GM19452 (cell line): ENCODE measurements at regions not wholly inside any gene's neighbourhood (a gene's known extent, or its start where the extent isn't known, plus 50 kb on each side); places are given as distances from the start of the nearest gene placed in this dataset.
A peak's percentile ranks its signal among the peaks of the same experiment; 100 is the strongest.
"Not testable (repeated sequence)": the region's sequence is repeated elsewhere in the genome, so short reads cannot be mapped to it uniquely, and the experiment has no call there.

Experiments used
- ATAC-seq: cut with Tn5 transposase; IDR thresholded peaks from one replicate; pipeline ENCODE4 v1.9.1; 2021; ENCODE audit not compliant: unreplicated experiment

DNA sequence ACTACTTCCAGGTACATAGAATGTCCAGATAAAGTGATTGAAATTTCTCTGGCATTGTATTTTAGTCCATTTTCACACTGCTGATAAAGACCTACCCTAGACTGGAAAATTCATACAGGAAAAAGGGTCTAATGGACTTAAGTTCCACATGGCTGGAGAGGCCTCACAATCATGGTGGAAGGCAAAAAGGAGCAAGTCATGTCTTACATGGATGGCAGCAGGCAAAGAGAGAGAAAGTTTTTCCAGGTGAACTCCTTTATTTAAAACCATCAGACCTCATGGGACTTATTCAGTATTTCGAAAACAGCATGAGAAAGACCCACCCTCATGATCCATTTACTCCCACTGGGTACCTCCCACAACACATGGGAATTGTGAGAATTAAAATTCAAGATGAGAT, 1359.7 kb upstream of the RAG2 start:
- no peak for ATAC-seq

DNA sequence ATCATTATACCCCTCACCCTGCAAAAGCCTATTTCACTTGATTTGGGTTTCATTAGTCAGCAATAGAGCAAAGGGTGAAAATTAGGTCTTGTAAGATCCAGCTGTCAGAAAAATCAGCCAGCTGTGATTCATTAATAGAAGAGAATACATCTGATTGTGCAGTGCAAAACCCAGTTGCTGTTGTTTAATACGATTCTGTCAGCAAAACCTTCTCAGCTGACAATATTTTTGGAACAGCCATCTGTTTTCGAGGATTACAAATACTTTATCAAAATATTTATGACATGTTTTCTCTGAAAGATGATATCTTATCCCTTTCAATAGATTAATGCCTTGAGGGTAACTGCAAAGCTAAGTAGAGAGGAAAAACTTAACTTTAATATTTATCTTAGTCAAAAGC, 1354.0 kb upstream of the RAG2 start:
- no peak for ATAC-seq

DNA sequence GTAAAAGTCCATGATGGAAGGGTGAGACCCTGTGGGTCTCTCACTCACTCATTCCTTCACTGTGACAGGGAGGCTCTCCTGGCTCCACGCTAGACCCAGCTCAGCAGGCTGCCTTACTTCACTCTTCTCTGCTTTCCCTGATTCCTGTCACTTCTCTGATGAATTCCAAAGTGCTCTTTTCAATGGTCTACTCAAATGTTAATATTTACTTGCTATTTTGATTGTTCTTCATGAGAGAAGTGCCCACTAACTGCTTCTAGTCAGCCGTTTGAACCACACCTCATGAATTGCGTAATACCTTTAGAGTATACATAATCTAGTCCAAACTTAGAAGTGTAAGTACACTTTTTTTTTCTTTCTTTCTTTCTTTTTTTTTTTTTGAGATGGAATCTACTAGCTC, 1350.2 kb upstream of the RAG2 start:
- ATAC-seq: no peak

DNA sequence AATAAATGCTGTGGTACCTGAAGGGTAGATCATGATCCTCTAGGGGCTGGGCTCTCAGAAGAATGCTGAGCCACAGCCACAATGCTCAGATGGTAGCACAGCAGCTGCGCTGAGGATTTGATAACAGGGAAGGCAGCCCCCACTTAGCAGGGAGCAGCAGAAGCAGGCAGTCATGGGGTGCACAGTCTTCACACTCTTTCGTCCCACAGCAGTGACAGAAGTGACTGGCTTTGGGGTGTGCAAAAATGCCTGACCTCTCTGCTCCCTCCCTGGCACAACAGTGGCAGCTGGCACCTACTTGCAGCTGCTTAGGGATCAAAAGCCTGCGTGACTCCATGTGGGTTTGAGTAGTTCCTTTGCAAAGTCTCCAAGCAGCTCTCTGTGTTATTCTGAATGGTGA, 1349.8 kb upstream of the RAG2 start:
- ATAC-seq: no peak

DNA sequence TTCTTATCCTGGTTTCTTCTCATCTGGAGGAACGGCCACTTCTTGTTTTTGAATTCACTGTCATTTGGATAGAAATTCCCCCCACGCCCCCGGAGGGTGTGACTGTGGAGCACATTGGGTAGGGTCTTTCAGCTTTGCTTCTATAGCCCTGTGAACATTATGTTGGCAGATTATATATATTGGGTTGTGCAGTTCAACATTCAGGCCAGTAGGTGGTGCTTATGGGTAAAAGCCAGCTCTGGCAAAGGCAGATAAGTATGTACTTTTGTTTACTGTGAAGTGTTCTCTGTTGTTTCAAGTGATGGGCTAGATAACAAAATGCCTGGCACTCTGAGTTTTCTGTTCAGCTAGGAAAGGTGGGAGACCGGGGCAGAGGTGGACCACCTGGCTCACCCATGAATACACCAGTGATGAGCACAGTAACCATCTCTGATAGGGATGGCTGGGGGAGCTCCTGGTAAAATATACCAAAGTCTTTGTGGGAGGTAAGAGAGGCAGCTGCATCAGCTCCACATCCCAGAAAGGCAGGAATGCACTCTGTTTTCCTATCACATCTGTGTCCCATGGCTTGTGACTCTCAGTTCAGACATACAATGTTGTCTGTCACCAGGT, 1348.2 kb upstream of the RAG2 start:
- peak; percentile 56 for ATAC-seq

DNA sequence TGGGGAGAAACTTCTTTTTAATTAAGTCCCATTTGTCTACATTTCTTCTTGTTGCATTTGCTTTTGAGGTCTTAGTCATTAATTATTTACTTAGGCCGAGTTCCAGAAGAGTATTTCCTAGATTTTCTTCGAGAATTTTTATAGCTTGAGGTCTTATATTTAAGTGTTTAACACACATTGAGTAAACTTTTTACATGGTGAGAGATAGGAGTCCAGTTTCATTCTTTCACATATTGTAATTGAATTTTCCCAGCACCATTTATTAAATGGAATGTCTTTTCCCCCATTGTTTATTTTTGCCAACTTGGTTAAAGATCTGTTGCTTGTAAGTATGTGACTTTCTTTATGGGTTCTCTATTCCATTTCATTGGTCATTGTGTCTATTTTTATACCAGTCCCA, 1344.0 kb upstream of the RAG2 start:
- ATAC-seq: no peak

DNA sequence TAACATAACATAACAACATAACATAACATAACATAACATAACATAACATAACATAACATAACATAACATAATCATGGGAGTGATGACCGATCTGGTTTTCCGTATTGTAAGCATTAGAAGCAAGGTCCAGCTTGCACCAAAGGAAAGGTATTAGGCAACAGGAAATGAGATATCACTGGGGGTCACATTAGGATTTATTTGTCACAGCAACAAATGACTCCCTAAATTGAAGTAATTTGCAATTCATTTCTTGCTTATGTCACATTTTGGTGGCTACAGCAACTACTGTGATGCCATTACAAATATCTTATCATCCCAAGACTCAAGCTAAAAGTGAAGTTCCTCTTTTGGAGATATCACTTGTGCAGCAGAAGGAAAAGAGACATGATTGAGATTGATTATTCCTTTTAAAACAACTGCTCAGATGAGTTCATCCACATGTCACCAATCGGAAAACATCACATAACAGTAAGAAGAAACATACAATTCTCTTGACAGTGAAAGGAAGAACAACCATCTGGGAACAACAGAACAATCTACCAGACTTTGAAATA, 1331.1 kb upstream of the RAG2 start:
- ATAC-seq: no peak

DNA sequence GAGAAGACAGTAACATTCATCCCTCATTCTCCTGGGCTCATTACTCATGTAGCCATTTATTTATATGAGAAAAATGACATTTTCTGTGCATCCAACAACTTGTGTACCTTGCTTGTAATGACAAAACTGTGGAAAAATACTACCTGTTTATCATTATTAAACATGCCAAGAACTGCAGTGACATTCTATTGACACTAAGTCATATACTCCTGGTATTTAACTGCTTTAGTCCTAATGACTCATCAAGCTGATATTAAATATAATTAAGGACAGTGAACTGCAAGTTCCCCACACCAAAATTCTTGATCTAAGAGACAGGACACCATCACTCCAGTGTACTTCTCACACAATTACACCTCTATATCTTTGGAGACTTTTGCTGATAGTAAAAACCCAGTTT, 1328.7 kb upstream of the RAG2 start:
- ATAC-seq: no peak

DNA sequence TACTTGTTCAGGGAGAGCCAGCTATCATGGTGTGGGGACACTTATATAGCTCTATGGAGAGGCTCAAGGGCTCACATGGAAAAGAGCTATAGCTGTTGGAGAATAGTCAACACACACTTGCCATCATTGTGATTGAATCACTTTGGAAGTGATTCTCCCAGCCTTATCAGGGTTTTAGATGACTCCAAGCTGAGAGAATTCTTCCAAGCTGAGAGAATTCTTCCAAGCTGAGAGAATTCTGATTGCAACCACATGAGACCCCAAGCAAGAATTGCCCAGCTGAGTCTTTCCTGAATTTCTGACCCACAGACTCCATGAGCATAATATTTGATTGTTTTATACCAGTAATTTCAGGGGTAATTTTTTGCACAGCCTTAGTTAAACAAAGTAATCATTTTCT, 1318.3 kb upstream of the RAG2 start:
- ATAC-seq: no peak

DNA sequence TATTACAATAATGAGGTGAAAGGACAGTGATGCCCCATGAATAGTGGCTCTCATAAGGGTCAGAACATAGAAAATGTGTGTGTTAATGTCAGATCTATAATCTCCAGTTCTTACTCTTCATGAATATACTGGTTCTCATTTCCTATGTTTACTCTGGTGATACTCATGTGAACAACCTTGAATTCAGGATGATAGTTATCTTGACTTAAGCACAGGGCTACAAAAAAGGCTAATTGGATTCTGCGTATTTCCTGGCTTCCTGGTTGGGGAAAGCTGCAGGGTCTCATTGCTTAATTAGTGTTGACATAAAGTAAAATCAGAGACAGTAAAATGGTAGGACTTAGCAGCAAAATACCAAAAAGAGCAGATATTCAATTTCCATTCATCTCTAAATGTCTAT, 1316.8 kb upstream of the RAG2 start:
- no peak for ATAC-seq

DNA sequence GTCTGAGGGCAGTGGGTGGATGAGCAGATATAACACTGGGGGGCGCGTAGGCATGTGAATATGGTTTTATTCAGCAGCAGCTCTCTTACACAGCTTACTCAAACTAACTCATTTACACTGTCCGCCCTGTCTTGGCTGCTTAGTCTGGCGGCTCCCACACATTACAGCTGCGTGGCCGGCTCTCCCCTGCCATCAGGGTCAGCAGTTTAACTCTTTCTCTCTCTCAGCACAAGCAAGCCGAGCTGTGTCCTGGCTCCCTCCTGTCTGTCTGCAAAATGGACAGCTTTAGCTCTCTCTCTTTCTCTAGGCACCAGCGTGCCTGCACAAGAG, 1310.1 kb upstream of the RAG2 start:
- ATAC-seq: no peak

DNA sequence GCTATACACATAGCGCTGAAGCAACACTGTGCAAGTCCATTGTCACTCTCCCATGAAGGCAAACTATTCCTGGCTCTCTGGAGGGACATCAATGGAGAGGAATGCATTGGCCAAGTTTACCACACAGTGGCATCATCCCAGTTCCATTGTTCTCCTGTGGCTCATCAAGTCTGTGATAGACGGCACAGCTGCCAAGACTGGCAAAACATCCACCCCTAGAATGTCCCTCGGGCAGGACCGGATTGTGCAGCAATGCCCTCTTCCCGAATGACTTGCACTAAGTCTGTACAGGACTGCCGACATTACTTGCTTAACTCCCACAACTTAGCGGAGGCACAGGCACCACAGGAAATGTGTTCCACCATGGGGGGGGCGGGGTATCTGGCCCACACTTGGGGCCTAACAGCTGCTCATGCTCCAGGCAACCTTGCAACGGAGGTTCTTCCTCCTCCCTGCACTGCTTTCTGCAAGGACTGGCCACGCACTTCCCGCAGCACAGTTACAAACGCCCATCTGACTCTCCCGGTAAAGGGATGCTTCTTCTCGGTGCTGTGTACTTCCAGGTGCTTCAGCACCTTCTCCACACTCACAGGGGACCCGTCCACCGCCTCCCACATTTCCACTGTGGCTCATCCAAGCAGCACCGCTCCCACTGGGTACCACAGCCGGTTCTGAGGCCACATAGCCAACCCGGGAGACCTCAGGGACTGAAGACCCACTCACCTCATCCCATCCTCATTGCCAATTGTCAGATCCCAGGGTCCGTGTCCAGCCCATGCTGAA, 1309.6 kb upstream of the RAG2 start:
- no peak for ATAC-seq

DNA sequence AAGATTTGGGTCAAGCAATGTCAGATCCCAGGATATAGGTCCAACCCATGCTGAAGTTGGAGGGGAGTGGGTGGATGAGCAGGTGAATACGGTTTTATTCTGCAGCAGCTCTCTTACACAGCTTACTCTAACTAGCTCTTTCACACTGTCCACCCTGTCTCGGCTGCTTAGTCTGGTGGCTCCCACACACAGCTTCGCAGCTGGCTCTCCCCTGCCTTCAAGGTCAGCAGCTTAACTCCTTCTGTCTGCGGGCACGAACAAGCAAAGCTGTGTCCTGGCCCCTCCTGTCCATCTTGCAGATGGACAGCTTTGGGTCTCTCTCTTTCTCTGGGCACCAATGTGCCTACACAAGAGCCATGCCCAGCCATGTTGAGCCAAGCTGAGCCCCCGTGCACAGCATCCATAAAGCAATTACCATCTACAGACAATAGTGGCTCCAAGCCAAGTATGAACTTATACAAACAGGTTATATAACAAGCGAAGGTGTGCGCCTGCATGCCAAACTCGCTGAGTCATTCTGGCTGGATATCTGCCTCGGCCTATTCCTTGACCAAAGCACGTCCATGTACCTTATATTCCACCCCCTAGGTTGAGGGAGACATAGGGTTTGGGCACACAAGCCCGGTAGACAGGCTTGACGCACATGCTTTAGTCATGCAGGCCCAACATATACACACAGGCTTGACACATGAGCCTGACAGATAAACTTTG, 1307.8 kb upstream of the RAG2 start:
- no peak for ATAC-seq

DNA sequence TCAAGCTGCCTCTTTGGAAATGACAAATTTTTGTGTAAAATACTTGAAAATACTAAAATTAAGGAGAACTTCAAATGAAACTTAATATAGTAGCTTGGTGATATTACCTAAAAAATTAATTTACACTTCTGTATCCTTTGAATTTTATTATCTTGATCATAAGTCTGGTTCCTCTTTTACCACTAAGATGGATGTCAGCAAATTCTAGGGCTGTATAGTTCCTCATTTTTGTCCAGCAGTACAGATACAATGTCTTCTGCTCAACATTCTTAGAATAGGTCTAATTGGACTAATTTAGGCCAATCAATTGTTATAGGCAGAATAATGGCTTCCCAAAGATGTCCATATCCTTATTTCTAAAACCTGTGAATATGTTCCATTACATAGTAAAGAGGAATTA, 1298.0 kb upstream of the RAG2 start:
- no peak for ATAC-seq

DNA sequence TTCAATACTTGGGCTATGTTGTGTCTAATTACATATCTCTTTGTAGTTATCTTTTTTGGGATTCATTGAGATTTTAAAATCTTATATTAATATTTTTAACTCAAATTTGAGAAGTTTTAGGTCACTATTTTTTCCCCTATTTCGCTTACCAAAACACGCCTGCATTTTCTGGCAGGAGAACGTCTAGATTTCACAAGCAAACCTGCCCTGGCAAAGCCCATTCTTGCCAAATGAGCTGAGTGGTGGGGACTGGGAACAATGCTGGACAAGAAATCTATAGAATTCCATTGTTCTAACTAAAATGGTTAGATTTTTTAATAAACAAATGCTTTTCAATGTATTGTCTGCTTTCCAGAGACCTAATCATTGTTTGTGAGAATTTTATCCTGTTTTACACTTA, 1283.7 kb upstream of the RAG2 start:
- ATAC-seq: no peak

DNA sequence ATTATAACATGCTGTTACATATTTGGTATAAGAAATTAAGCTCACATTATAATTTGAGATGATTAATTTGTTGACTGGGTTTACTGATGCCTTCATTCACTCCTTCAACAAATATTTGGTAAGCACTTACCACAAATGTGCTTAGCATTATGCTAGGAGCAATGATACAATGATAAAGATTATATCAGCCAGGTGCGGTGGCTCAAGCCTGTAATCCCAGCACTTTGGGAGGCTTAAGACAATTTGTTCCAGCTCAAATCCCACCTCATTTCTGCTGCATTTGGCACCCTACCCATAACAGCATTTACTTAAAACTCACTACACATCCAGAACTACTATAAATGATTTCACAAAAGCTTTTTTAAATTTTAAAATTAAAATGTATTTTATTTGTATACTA, 1263.6 kb upstream of the RAG2 start:
- ATAC-seq: no peak

DNA sequence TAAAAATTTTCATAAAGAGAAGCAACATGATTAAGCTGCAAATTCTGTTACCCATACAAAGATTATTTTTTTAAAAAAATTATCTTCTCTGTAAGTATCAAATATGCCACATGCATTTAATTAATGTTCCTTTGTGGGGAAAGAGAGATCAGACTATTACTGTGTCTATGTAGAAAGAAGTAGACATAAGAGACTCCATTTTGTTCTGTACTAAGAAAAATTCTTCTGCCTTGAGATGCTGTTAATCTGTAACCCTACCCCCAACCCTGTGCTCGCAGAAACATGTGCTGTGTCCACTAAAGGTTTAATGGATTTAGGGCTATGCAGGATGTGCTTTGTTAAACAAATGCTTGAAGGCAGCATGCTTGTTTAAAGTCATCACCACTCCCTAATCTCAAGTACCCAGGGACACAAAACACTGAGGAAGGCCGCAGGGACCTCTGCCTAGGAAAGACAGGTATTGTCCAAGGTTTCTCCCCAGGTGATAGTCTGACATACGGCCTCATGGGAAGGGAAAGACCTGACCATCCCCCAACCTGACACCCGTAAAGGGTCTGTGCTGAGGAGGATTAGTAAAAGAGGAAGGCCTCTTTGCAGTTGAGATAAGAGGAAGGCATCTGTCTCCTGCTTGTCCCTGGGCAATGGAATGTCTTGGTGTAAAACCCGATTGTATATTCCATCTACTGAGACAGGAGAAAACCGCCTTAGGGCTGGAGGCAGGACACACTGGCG, 1260.9 kb upstream of the RAG2 start:
- not testable (repeated sequence) for ATAC-seq

DNA sequence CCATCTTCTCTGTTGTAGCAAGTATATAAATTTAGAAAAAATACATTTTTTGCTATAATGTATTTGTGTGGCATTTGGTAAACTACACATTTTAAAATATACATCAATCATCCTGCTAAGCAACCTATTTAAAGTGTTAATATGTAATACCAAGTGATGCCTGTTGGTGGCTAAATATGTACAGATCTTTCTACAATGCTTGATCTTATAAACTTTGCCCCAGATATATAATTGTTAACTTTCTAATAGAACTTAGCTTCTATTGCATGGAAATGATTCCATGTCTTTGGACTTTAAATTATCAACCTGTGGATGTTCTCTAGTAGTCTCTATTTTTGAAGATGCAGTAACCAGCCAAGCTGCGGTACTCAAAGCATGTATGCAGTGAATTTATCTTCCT, 1260.4 kb upstream of the RAG2 start:
- ATAC-seq: no peak

DNA sequence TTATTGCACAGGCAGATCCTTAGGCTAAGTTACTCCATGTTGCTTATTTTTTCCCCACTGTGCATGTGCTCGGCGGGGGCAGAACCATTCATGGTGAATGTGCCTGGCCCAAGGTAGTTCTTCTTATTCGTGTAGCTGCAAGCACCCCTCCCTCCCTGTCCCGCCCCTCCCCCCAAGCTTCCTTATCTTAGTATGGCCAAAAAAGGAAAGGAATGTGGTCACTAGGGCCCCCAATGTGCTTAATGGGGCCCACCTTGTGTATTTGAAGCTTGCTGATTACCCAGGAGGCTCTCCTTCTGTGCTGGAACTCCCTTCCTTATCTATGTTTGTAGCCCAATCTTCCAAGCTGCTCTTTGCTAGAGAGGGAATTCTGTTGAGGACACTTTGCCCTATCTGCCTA, 1259.7 kb upstream of the RAG2 start:
- no peak for ATAC-seq

DNA sequence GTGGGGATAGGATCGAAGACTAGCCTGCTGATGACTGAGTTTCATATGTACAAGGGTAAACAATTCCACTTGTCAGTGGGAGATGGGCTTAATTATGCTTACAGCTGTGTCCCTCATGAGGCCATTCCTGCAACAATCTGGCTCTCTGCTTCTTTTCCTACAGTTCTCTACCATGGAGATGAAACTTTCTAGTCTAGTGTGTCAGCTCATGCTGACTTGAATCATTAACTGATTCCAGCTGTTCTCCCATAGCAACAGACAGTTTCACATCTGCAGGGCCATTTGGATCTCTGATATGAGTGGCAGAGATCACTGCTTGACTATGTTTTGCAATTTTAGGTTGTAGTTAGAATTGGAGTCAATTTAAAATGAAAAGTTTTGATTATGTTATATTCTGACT, 1251.7 kb upstream of the RAG2 start:
- no peak for ATAC-seq

DNA sequence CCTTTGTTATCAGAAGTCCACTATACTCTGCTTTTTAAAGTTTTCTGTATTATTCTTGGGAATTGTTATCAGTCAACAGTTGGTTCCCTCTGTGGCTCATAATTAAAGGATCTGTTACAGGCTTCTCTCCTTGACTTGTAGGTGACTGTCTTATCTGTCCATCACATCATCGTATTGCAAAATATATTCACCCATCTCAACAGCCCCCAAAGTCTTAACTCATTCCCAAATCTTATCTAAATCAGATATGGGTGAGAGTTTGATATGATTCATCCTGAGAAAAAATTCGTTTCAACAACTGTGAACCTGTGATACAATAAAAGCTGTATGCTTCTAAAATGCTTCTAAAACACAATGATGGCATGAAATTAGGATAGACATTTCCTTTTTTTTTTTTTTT, 1245.6 kb upstream of the RAG2 start:
- ATAC-seq: no peak

DNA sequence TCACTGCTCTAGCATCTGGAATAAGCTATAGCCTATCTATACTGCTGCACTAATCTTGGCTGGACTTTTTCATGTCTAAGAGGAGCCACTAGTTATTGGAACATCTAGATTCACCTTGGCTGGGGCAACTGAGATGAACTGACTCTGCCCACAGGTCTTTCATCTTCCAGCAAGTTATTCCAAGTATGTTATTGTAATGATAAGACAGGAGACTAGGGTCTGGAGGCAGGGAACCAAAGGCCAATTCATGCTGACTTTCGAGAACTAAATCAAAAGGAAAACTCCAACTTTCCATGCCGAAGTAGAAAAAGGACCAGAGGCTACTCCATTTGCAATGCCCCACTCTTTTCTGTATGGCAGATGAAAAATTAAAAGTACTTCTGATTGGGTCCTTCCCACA, 1243.0 kb upstream of the RAG2 start:
- ATAC-seq: no peak
